Left renal cortex interstitium (tissue), 4 donors: ENCODE measurements at regions not wholly inside any gene's neighbourhood (a gene's known extent, or its start where the extent isn't known, plus 50 kb on each side); places are given as distances from the start of the nearest gene placed in this dataset.

ENCODE experiments used
- DNase-seq, 4 donors: peaks; one replicate each; pipeline ENCODE4 v3.0.0-alpha.2; 2013; ENCODE audit warnings: low read depth in 4 of 4, low spot score in 2 of 4, missing footprints in 1 of 4

- no peak for DNase-seq
Measured at GRCh38 chr20:10984913-10985312, 311.1 kb upstream of the JAG1 start.

- no peak for DNase-seq
Measured at GRCh38 chr20:10985536-10985935, 311.7 kb upstream of the JAG1 start.

- no peak for DNase-seq
Measured at GRCh38 chr20:10986586-10986985, 312.8 kb upstream of the JAG1 start.

GRCh38 chr20:10987651-10988383 is 314.0 kb upstream of the JAG1 start:
- no peak for DNase-seq

GRCh38 chr20:10990625-10991382 is 317.0 kb upstream of the JAG1 start:
- DNase-seq = no peak

GRCh38 chr20:10992731-10993130 is 318.9 kb upstream of the JAG1 start:
- no peak for DNase-seq

GRCh38 chr20:10994991-10995700 is 321.3 kb upstream of the JAG1 start:
- no peak for DNase-seq

- no peak for DNase-seq
Measured at GRCh38 chr20:10998476-10998875, 324.7 kb upstream of the JAG1 start.

GRCh38 chr20:11000416-11000815 is 326.6 kb upstream of the JAG1 start:
- DNase-seq = no peak

- no peak for DNase-seq
Measured at GRCh38 chr20:11001302-11001701, 327.5 kb upstream of the JAG1 start.

- no peak for DNase-seq
Measured at GRCh38 chr20:11001764-11002540, 328.2 kb upstream of the JAG1 start.

- DNase-seq = no peak
Measured at GRCh38 chr20:11003341-11003740, 329.5 kb upstream of the JAG1 start.

- DNase-seq = no peak
Measured at GRCh38 chr20:11008444-11009033, 334.7 kb upstream of the JAG1 start.

- no peak for DNase-seq
Measured at GRCh38 chr20:11011653-11012052, 337.9 kb upstream of the JAG1 start.

GRCh38 chr20:11012975-11013374 is 339.2 kb upstream of the JAG1 start:
- DNase-seq = no peak

- DNase-seq = no peak
Measured at GRCh38 chr20:11013801-11014200, 340.0 kb upstream of the JAG1 start.

- DNase-seq = no peak
Measured at GRCh38 chr20:11015440-11015839, 341.6 kb upstream of the JAG1 start.

- DNase-seq = no peak
Measured at GRCh38 chr20:11017446-11017845, 343.6 kb upstream of the JAG1 start.

GRCh38 chr20:11018668-11019170 is 344.9 kb upstream of the JAG1 start:
- DNase-seq = no peak

GRCh38 chr20:11020712-11021111 is 346.9 kb upstream of the JAG1 start:
- no peak for DNase-seq
